SK-N-SH (cell line): ENCODE measurements at regions not wholly inside any gene's neighbourhood (a gene's known extent, or its start where the extent isn't known, plus 50 kb on each side); places are given as distances from the start of the nearest gene placed in this dataset.

Experiments used
- CTCF ChIP-seq: fragments of 200-600 bp; sonication (generic); IDR thresholded peaks from 2 replicates; pipeline ENCODE4 v1.6.1; 2017; ENCODE audit warnings: antibody characterized with exemption, mild to moderate bottlenecking, moderate library complexity
- EP300 ChIP-seq, 2 experiments: IDR thresholded peaks; 2 replicates each; pipeline versions ENCODE4 v1.4.0 to v1.6.1; 2012; ENCODE audit warnings: borderline replicate concordance in 1 of 2, low read depth in 1 of 2, low read length in 1 of 2
- EZH2phosphoT487 ChIP-seq: fragments of 200-600 bp; sonication (generic); IDR thresholded peaks from 2 replicates; pipeline ENCODE4 v1.6.1; 2017; ENCODE audit warnings: low read depth, mixed run types, mild to moderate bottlenecking, antibody characterized with exemption, moderate library complexity, borderline replicate concordance
- FOXJ3 ChIP-seq: sonication (generic); formaldehyde crosslinking; IDR thresholded peaks from 2 replicates; pipeline ENCODE4 v1.5.1; 2020; ENCODE audit warnings: mild to moderate bottlenecking, missing genetic modification reagents
- FOXM1 ChIP-seq: IDR thresholded peaks from 2 replicates; pipeline ENCODE4 v1.4.0; 2012; ENCODE audit warnings: low read depth, mild to moderate bottlenecking
- GABPA ChIP-seq: IDR thresholded peaks from 2 replicates; pipeline ENCODE4 v1.4.0; 2012; ENCODE audit warnings: low read depth, mild to moderate bottlenecking
- NRF1 ChIP-seq: IDR thresholded peaks from 2 replicates; pipeline ENCODE4 v1.6.1; 2012; ENCODE audit warnings: low read depth, mild to moderate bottlenecking, low read length
- POLR2AphosphoS5 ChIP-seq: IDR thresholded peaks from 2 replicates; pipeline ENCODE4 v1.6.1; 2012; ENCODE audit warnings: low read depth, low read length
- RAD21 ChIP-seq: IDR thresholded peaks from 2 replicates; pipeline ENCODE4 v1.6.1; 2012; ENCODE audit warnings: mild to moderate bottlenecking, low read length
- RCOR1 ChIP-seq: fragments of 150-350 bp; IDR thresholded peaks from 2 replicates; pipeline ENCODE4 v1.6.1; 2017; ENCODE audit warnings: antibody characterized with exemption, low read length
- REST ChIP-seq: IDR thresholded peaks from 2 replicates; pipeline ENCODE4 v1.6.1; 2012; ENCODE audit warnings: mild to moderate bottlenecking, low read depth, low read length, moderate library complexity
- RFX5 ChIP-seq: IDR thresholded peaks from 2 replicates; pipeline ENCODE4 v1.6.1; 2012; ENCODE audit warnings: mild to moderate bottlenecking, improper control_type of control experiment, low read length
- SIN3A ChIP-seq: IDR thresholded peaks from 2 replicates; pipeline ENCODE4 v1.6.1; 2012; ENCODE audit warnings: low read depth, mild to moderate bottlenecking, low read length, moderate library complexity, borderline replicate concordance

- TF ChIP-seq GABPA: no peak
- no peak for TF ChIP-seq RAD21
- no peak for TF ChIP-seq POLR2AphosphoS5
- TF ChIP-seq RFX5: no peak
- TF ChIP-seq CTCF: no peak
- no peak for TF ChIP-seq REST
- no peak for TF ChIP-seq FOXJ3
- no peak for TF ChIP-seq EZH2phosphoT487
- TF ChIP-seq NRF1: no peak
- TF ChIP-seq EP300 (IDR thresholded peaks at IDR 0.05; ENCODE audit: borderline replicate concordance in 1 of 2, low read depth in 1 of 2, low read length in 1 of 2): no peak
- no peak for TF ChIP-seq RCOR1
- no peak for TF ChIP-seq FOXM1
- TF ChIP-seq SIN3A: no peak
Observed at GRCh38 chrX:139200793-139201192, 329.7 kb upstream of the F9 start.
